DLD1 (cell line): ENCODE measurements at regions not wholly inside any gene's neighbourhood (a gene's known extent, or its start where the extent isn't known, plus 50 kb on each side); places are given as distances from the start of the nearest gene placed in this dataset.

Experiments
- in situ Hi-C: cut with HindIII; loops from 2 replicates; pipeline ENCODE4 v1.10.0; 2017; ENCODE audit warnings: low sequenced_read_pairs

DNA sequence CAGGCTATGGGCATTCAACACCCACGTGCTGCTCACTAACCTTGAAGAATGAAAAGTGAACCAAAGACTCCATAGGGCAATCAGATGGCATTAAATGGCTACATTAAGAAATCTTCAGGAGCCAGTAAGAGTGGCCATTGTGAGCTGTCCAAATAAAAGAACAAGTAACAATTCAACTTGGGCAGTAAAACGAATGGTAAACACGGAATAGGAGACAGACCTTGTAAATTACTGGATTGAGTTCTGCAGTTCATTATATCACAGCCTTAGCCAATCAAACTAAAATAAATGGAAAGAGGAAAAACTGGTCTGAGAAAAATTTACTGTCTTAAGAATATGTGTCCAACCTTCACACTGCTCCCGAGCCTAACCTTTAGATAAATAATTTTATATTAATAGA, 306.5 kb upstream of the ZNF521 start:
- in situ Hi-C loops = no loop called here

DNA sequence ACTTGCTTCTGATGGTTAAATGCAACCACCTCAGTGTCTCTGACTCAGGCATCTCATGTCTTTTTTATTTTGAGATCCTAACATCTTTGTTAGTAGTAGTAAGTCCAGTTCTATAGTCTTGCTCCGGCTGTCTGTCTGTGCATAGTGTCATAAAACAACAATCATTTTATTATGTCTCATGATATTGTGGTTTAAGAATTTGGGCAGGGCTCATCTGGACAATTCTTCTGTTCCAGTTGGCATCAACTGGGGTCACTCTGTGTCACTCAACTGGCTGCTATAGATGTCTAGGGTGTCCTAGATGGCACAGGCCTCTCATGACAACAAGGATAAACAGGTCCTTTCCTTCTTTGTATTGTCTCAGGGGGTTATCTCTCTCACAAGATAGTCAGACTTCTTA, 299.6 kb upstream of the ZNF521 start:
- in situ Hi-C loops = no loop called here

DNA sequence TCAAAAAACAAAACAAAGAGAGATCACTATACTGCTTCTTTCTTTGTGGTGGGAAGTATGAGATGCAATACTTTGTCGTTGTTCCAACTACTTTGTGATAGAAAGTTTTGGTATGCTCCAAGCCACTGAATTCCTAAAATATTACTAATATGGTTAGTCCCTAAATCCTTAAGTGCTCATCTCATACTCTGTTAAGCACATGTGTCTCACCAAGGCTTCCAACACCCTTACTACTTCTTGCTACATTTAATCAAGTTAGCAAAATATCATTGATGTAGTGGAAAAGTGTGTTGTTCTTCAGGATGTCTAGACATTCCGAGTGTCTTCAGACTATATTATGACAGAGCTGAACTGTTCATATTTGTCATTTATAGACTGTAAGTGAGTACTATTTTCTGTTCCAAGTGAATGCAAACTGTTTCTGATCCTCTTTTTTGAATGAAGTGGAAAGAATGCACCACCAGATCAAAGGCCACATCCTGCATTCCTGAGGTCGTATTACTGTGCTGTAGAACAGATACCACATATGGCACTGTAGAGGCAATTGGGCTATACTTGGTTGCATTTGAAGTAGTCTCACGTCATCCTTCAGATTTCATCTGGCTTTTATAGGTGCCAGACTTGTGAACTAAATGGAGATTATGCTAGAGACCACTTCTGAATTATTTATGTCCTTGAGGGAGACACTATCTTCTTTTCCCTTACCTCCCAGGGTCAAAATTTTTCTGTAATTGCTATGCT, 298.4 kb upstream of the ZNF521 start:
- in situ Hi-C loops = no loop called here

DNA sequence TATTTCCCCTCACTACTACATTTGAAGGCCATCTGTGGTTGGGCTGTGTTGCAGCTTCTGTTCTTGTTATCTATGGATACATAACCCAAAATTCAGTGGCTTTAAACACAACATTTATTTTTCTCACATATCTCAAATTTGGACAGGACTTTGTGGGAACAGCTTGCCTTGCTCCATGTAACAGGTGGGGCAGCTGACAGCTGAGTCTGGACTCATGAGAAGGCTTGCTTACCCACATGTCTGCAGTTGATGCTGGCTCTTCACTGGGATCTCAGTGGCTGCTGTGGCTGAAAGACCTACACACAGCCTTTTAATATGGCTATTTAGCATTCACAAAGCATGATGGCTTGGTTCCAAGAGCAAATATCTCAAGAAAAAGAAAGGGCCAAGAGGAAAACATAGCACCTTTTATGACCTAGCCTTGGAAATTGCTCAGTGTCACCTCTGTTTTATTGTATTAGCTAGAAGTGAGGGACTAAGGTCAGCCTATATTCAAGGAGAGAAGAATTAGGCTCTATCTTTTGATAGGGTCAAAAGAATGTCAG, 296.8 kb upstream of the ZNF521 start:
- in situ Hi-C loops = no loop called here

DNA sequence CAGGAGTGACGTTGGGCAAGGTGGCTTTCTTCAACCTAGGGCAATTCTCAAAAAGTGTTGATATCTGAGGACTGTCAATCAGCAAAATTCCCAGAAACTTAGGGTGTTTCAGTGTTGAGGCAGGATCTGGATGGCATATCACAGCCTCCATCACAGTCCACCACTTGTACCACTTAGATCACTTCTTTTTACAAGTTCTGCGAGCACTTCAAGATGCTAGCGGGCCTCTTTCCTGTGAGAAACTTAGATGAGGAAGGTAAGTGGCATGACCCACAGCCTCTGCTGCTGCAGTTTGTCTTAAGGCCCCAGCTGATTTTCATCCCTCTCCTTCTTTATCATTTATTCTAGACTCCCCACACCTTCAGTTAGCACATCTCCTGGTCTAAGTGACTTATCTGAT, 295.4 kb upstream of the ZNF521 start:
- in situ Hi-C loops = no loop called here

DNA sequence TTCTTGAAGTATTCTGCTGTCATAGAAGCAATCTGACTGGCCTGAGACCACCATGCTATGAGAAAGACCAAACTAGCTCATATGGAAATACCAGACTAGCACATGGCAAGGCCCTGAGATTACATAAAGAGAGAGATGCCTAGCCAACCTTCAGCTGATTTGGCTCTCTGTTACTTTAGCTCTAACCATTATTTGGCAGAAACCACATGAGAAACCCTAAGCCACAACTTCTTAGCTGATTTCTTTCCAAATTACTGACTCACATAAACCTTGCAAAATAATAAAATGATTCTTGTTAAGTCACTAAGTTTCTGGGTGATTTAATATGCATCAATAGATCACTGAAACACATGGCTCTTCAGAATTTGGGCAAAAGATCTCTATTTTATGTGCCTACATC, 295.0 kb upstream of the ZNF521 start:
- in situ Hi-C loops = no loop called here

GRCh38 chr18:25639596-25639995, 287.6 kb upstream of the ZNF521 start:
- in situ Hi-C loops = no loop called here

DNA sequence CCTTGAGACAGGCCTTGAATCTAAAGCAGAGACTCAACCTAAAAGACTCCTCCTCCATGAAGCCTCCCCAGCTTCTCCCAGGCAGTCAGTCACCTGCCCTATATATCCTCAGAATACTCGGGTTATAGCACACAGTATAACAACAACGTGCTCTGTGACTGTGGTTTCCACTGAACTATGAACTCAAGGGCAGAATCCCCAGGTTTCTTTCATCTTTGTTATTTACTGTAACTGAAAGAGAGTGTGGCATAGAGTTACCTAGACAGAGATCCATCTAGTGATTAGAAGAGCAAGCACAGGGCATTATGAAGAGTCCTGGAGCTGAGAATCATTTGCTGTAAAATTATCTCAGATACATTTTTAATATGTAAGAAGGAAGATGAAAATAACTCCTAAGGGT, 281.6 kb upstream of the ZNF521 start:
- in situ Hi-C loops = no loop called here

DNA sequence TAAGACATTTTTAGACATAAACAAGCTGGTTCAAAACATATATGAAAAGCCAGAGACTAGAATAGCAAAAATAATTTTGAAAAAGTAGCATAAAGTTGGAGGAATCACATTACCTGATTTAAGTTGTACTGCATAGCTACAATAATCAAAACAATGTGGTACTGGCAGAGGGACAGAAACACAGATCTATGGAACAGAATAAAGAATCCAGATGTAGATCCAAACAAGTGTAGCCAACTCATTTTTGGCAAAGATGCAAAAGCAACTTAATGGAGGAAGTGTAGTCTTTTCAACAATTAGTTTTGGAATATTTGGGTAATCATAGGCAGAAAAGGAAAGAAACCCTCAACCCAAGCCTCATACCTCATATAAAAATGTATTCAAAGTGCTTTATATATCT, 278.7 kb upstream of the ZNF521 start:
- in situ Hi-C loops = no loop called here

GRCh38 chr18:25621682-25622081, 269.7 kb upstream of the ZNF521 start:
- in situ Hi-C loops = no loop called here

GRCh38 chr18:25621144-25621543, 269.2 kb upstream of the ZNF521 start:
- in situ Hi-C loops = no loop called here

DNA sequence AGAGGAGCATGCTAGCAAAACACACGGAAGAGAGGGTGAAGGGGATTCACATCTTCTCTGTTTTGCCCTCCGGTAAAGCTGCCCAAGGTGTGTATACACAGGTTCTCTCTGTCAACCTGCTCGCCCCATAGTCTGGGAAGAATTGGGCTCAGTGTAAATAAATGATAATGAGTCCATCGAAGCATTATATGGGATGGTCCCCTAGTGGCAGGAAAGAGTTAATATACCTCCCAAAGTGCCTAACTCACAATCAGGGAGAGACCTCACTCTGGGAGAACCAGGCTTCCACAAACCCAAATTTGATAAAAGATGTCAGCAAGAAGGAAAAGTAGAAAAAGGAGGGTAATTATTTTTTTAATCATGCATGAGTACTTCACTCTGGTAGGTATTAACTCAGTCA, 262.2 kb upstream of the ZNF521 start:
- in situ Hi-C loops = no loop called here

- in situ Hi-C loops = no loop called here
Measured at GRCh38 chr18:25612466-25612865, 260.5 kb upstream of the ZNF521 start.

DNA sequence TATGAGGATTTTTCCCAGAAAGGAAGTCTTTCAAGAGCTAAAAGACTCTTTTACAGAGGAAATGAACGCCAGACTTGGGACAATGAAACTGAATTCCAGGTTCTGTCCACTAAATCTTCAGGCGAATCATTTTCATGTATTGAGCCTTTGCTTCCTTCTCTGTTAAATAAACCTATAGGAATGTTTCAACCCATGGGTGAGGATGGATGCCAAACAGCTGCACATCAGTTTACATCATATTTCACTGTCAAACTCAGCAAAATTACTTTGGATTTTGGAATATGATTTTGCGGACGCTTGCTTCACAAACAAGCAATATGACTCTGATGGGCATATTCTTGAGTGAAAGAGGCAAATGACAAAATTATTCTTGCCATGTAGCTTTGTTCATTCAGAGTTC, 256.1 kb upstream of the ZNF521 start:
- in situ Hi-C loops = no loop called here

DNA sequence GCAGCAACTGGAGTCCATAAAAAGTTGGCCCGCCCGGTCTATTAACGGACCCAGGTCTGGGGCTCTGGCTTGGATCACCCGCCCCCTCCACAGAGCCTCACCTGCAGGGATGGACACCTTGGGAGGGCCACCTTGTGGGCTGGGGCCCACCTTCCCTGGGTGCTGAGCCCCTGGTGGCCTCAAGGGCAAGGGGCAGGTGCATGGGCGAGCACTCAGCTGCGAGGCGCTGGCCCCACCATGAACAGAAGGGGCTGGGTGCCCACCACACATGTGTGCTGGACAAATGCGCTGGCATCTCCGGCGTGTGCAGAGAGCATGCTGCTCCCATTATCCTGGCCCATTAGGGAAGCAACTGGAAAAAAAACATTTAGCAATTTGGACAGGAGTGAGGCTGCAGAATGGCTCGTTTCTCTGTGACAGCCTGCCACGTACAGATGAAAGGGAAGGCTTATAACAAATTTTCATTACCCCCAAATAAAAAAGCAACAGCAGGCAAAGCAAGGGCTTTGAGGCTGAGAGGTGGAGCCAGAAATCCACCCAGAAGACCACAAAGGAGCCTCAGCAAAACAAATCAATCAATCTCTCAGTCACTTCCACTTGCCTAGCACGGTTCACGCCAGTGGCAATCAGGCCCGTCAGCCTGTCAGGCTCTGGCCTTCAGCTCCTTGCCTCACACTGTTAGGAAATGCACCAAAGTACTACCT, 253.1 kb upstream of the ZNF521 start:
- in situ Hi-C loops = no loop called here

GRCh38 chr18:25604196-25604893, 252.4 kb upstream of the ZNF521 start:
- in situ Hi-C loops = no loop called here

DNA sequence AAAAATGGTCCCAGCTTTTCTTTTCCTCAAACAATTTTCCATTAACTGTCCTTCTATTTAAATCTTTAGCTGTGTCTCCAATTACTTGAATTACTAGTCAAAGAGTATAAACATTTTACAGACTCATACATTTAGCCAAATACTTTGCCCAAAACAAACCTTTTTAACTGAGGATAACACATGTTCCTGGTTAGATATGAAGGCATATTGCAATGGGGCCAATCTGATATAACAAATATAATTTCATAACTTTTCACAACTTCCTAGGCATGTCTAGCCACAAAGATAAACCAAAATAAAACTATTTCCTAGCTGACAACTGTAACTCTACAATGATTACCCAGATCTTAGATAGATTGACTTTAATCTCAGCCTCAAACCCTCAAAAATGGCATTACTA, 247.5 kb upstream of the ZNF521 start:
- in situ Hi-C loops = no loop called here

- in situ Hi-C loops = no loop called here
Measured at GRCh38 chr18:25597476-25597875, 245.5 kb upstream of the ZNF521 start.

GRCh38 chr18:25595274-25596060, 243.5 kb upstream of the ZNF521 start:
- in situ Hi-C loops = no loop called here

DNA sequence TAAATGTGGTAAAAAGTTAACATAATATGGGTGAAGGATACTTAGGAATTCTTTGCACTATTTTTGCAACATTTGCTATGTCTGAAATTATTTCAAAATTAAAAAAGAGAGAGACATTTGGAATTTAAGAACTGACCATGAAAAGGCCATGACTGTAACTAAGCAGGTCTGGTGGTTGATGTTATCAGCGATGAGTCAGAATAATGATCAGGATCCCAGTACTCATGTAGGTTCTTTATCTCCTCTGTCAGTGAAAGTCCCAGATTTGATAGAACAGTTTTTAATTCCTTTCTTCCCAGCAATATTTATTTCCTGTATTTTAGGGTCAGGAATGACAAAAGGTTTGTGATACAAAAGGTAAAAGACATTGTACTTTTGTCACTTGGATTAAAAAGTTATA, 242.4 kb upstream of the ZNF521 start:
- in situ Hi-C loops = no loop called here

- in situ Hi-C loops = no loop called here
Measured at GRCh38 chr18:25592804-25593360, 240.9 kb upstream of the ZNF521 start.
